ENCODE measurements at regions not wholly inside any gene's neighbourhood (a gene's known extent, or its start where the extent isn't known, plus 50 kb on each side); places are given as distances from the start of the nearest gene placed in this dataset.
A peak's percentile ranks its signal among the peaks of the same experiment; 100 is the strongest.

GRCh38 chr10:121413951-121414350 is 184.3 kb downstream of the FGFR2 start:
- no peak overlapping the region for H3K4me3 ChIP-seq (ENCODE audit: low read depth in 1 of 2, low read length in 2 of 2)
- H3K4me1 ChIP-seq (ENCODE audit: insufficient read depth, low read length) = peaks cover 9% of the 10 kb centered on the region
- H3K36me3 ChIP-seq (ENCODE audit: insufficient read depth, low read length) = no peaks in the 10 kb centered on the region
- no peaks in the 10 kb centered on the region for H3K9me3 ChIP-seq (ENCODE audit: low read length)
- H3K9ac ChIP-seq (ENCODE audit: low read length) = no peak overlapping the region
- H3K27ac ChIP-seq (ENCODE audit: low read depth, low read length) = no peak overlapping the region
- no peaks in the 10 kb centered on the region for H3K27me3 ChIP-seq (ENCODE audit: control insufficient read depth in 1 of 2, insufficient read depth in 2 of 2, low read length in 2 of 2)

GRCh38 chr10:121414366-121415062 is 183.7 kb downstream of the FGFR2 start:
- no peaks in the 10 kb centered on the region for H3K36me3 ChIP-seq (ENCODE audit: insufficient read depth, low read length)
- H3K4me3 ChIP-seq (ENCODE audit: low read depth in 1 of 2, low read length in 2 of 2) = no peak overlapping the region
- no peak overlapping the region for H3K9ac ChIP-seq (ENCODE audit: low read length)
- no peak overlapping the region for H3K27ac ChIP-seq (ENCODE audit: low read depth, low read length)
- H3K27me3 ChIP-seq (ENCODE audit: control insufficient read depth in 1 of 2, insufficient read depth in 2 of 2, low read length in 2 of 2) = no peaks in the 10 kb centered on the region
- H3K4me1 ChIP-seq (ENCODE audit: insufficient read depth, low read length) = peaks cover 9% of the 10 kb centered on the region
- no peaks in the 10 kb centered on the region for H3K9me3 ChIP-seq (ENCODE audit: low read length)

DNA sequence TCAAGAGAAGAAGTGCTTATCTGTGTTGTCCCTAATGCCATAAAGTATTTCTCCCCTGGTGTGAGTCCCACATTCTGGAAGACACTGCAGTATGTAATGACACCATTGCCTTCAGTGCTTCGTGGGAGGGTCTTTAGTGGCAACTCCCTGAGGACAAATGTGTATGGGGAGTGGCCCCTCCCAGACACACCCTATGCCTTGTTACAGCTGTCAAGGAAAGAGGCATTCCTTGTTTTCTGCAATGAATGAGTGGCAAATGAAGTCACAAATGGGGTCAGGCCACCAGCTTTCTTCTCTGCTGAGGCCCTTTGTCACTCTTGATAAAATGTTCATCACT is 183.2 kb downstream of the FGFR2 start:
- H3K9ac ChIP-seq (ENCODE audit: low read length) = no peak overlapping the region
- no peak overlapping the region for H3K27ac ChIP-seq (ENCODE audit: low read depth, low read length)
- H3K36me3 ChIP-seq (ENCODE audit: insufficient read depth, low read length) = no peaks in the 10 kb centered on the region
- peaks cover 9% of the 10 kb centered on the region for H3K4me1 ChIP-seq (ENCODE audit: insufficient read depth, low read length)
- no peaks in the 10 kb centered on the region for H3K27me3 ChIP-seq (ENCODE audit: control insufficient read depth in 1 of 2, insufficient read depth in 2 of 2, low read length in 2 of 2)
- no peaks in the 10 kb centered on the region for H3K9me3 ChIP-seq (ENCODE audit: low read length)
- H3K4me3 ChIP-seq (ENCODE audit: low read depth in 1 of 2, low read length in 2 of 2) = no peak overlapping the region

DNA sequence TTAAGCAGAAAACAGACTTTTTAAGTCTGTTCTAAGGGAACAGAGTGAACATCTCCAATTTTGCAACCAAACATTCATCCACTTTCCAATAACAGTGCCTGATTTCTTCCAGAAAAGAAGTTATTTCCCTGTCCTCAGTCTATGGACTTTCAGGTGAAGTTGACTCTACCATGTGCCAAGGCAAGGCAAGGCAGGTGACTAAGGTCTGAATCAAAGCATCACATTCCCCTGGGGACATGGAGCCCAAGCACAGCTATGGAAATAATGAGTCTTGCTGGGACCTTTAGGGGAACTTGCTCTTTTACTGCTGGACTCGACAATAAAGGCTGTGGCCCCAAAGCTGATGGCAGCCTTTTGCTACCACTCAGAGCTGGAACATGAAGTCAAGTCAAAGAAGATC is 182.2 kb downstream of the FGFR2 start:
- no peaks in the 10 kb centered on the region for H3K36me3 ChIP-seq (ENCODE audit: insufficient read depth, low read length)
- H3K4me1 ChIP-seq (ENCODE audit: insufficient read depth, low read length) = peaks cover 9% of the 10 kb centered on the region
- H3K27ac ChIP-seq (ENCODE audit: low read depth, low read length) = no peak overlapping the region
- H3K9me3 ChIP-seq (ENCODE audit: low read length) = no peaks in the 10 kb centered on the region
- no peaks in the 10 kb centered on the region for H3K27me3 ChIP-seq (ENCODE audit: control insufficient read depth in 1 of 2, insufficient read depth in 2 of 2, low read length in 2 of 2)
- no peak overlapping the region for H3K9ac ChIP-seq (ENCODE audit: low read length)
- no peak overlapping the region for H3K4me3 ChIP-seq (ENCODE audit: low read depth in 1 of 2, low read length in 2 of 2)

DNA sequence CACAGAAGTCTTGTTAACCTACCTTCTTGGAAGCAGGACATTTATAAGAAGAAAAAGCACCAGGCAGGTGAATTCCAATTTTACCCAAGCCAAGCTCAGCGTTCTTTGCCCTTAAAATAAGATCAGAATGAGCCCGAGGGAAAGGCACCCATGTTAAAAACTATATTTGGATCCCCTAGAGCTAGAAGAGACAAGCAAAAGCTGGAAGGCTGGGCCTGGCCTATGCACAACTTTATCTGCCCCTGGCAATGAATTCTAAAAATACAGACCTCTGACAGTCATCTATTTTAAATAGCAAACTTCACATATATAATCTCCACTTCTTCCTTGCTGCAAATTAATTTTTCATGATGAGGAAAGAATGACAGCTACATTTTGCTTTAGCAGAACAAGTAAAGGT is 180.9 kb downstream of the FGFR2 start:
- Histone ChIP-seq H3K4me3 (ENCODE audit: low read depth in 1 of 2, low read length in 2 of 2) (no peak overlapping the region), H3K27me3 (ENCODE audit: control insufficient read depth in 1 of 2, insufficient read depth in 2 of 2, low read length in 2 of 2) (no peaks in the 10 kb centered on the region), H3K9me3 (ENCODE audit: low read length) (no peaks in the 10 kb centered on the region), H3K4me1 (ENCODE audit: insufficient read depth, low read length) (peaks cover 9% of the 10 kb centered on the region), H3K9ac (ENCODE audit: low read length) (no peak overlapping the region), H3K36me3 (ENCODE audit: insufficient read depth, low read length) (no peaks in the 10 kb centered on the region), H3K27ac (ENCODE audit: low read depth, low read length) (no peak overlapping the region)

- Histone ChIP-seq H3K4me3 (ENCODE audit: low read depth in 1 of 2, low read length in 2 of 2) (no peak overlapping the region), H3K4me1 (ENCODE audit: insufficient read depth, low read length) (peaks cover 9% of the 10 kb centered on the region), H3K27me3 (ENCODE audit: control insufficient read depth in 1 of 2, insufficient read depth in 2 of 2, low read length in 2 of 2) (no peaks in the 10 kb centered on the region), H3K9me3 (ENCODE audit: low read length) (no peaks in the 10 kb centered on the region), H3K36me3 (ENCODE audit: insufficient read depth, low read length) (no peaks in the 10 kb centered on the region), H3K9ac (ENCODE audit: low read length) (no peak overlapping the region), H3K27ac (ENCODE audit: low read depth, low read length) (peak overlapping the region; percentile 37)
Measured at GRCh38 chr10:121418126-121418777, 180.0 kb downstream of the FGFR2 start.

GRCh38 chr10:121420006-121420405 is 178.2 kb downstream of the FGFR2 start:
- H3K4me3 ChIP-seq (ENCODE audit: low read depth in 1 of 2, low read length in 2 of 2) = no peak overlapping the region
- peaks cover 21% of the 10 kb centered on the region for H3K4me1 ChIP-seq (ENCODE audit: insufficient read depth, low read length)
- no peak overlapping the region for H3K9ac ChIP-seq (ENCODE audit: low read length)
- H3K9me3 ChIP-seq (ENCODE audit: low read length) = no peaks in the 10 kb centered on the region
- H3K36me3 ChIP-seq (ENCODE audit: insufficient read depth, low read length) = no peaks in the 10 kb centered on the region
- no peaks in the 10 kb centered on the region for H3K27me3 ChIP-seq (ENCODE audit: control insufficient read depth in 1 of 2, insufficient read depth in 2 of 2, low read length in 2 of 2)
- H3K27ac ChIP-seq (ENCODE audit: low read depth, low read length) = peak overlapping the region; percentile 3

DNA sequence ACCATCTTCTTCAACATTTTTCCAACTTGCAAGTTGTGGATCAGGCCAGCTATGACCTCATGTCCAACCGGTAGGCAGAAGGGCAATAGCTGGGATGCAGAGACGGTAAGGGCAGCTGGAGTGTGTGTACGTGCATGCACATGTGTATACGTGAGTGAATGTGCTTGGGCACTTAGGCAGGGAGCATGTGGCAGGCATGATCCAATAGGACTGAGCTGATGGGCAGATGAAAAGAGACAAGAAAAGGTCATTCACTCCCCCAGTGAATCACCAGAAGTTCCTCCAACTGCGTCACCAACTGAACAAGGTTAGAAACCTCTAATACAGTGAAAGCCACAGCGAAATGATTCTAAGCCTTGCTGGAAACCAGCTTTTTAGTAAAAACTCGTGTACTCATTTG is 176.1 kb downstream of the FGFR2 start:
- Histone ChIP-seq H3K4me1 (ENCODE audit: insufficient read depth, low read length) (peaks cover 31% of the 10 kb centered on the region), H3K27ac (ENCODE audit: low read depth, low read length) (no peak overlapping the region), H3K9ac (ENCODE audit: low read length) (no peak overlapping the region), H3K27me3 (ENCODE audit: control insufficient read depth in 1 of 2, insufficient read depth in 2 of 2, low read length in 2 of 2) (no peaks in the 10 kb centered on the region), H3K4me3 (ENCODE audit: low read depth in 1 of 2, low read length in 2 of 2) (no peak overlapping the region), H3K9me3 (ENCODE audit: low read length) (no peaks in the 10 kb centered on the region), H3K36me3 (ENCODE audit: insufficient read depth, low read length) (no peaks in the 10 kb centered on the region)

- Histone ChIP-seq H3K27me3 (ENCODE audit: control insufficient read depth in 1 of 2, insufficient read depth in 2 of 2, low read length in 2 of 2) (no peaks in the 10 kb centered on the region), H3K4me1 (ENCODE audit: insufficient read depth, low read length) (peaks cover 34% of the 10 kb centered on the region), H3K9ac (ENCODE audit: low read length) (no peak overlapping the region), H3K4me3 (ENCODE audit: low read depth in 1 of 2, low read length in 2 of 2) (no peak overlapping the region), H3K36me3 (ENCODE audit: insufficient read depth, low read length) (no peaks in the 10 kb centered on the region), H3K27ac (ENCODE audit: low read depth, low read length) (peak overlapping the region; percentile 87), H3K9me3 (ENCODE audit: low read length) (no peaks in the 10 kb centered on the region)
Measured at GRCh38 chr10:121425623-121426022, 172.6 kb downstream of the FGFR2 start.

- no peaks in the 10 kb centered on the region for H3K36me3 ChIP-seq (ENCODE audit: insufficient read depth, low read length)
- H3K9ac ChIP-seq (ENCODE audit: low read length) = no peak overlapping the region
- no peaks in the 10 kb centered on the region for H3K27me3 ChIP-seq (ENCODE audit: control insufficient read depth in 1 of 2, insufficient read depth in 2 of 2, low read length in 2 of 2)
- H3K4me1 ChIP-seq (ENCODE audit: insufficient read depth, low read length) = peaks cover 34% of the 10 kb centered on the region
- no peak overlapping the region for H3K4me3 ChIP-seq (ENCODE audit: low read depth in 1 of 2, low read length in 2 of 2)
- H3K27ac ChIP-seq (ENCODE audit: low read depth, low read length) = peak overlapping the region; percentile 65
- no peaks in the 10 kb centered on the region for H3K9me3 ChIP-seq (ENCODE audit: low read length)
Measured at GRCh38 chr10:121426307-121426706, 171.9 kb downstream of the FGFR2 start.

Measured in muscle layer of colon (tissue), 2 donors.